ENCODE measurements at regions not wholly inside any gene's neighbourhood (a gene's known extent, or its start where the extent isn't known, plus 50 kb on each side); places are given as distances from the start of the nearest gene placed in this dataset.

DNA sequence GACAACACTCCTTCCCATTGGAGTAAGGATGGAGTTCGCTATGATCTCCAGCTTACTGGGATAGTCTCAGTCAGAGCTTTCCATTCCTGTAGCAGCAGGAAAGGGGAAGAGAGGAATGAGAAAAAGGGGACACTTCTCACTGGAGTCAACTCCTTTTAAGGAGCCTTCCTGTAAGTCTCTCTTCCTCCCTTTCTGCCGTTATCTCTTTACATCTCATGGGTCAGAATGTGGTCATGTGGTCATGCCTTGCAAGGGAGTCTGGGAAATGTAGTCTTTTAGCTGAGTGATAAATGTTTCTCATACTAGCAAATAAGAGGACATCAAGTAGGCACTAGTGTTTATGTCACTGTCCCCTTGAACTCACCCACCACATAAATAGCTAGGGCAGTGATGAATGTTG lies 227.3 kb downstream of the HAPSTR1 start:
- TF ChIP-seq, protein P1, sequence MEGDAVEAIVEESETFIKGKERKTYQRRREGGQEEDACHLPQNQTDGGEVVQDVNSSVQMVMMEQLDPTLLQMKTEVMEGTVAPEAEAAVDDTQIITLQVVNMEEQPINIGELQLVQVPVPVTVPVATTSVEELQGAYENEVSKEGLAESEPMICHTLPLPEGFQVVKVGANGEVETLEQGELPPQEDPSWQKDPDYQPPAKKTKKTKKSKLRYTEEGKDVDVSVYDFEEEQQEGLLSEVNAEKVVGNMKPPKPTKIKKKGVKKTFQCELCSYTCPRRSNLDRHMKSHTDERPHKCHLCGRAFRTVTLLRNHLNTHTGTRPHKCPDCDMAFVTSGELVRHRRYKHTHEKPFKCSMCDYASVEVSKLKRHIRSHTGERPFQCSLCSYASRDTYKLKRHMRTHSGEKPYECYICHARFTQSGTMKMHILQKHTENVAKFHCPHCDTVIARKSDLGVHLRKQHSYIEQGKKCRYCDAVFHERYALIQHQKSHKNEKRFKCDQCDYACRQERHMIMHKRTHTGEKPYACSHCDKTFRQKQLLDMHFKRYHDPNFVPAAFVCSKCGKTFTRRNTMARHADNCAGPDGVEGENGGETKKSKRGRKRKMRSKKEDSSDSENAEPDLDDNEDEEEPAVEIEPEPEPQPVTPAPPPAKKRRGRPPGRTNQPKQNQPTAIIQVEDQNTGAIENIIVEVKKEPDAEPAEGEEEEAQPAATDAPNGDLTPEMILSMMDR (IDR thresholded peaks at IDR 0.05), result no peak
- TF ChIP-seq POLR2A (IDR thresholded peaks at IDR 0.05), result no peak

Data from sigmoid colon (tissue), 3 donors.